ENCODE measurements at regions not wholly inside any gene's neighbourhood (a gene's known extent, or its start where the extent isn't known, plus 50 kb on each side); places are given as distances from the start of the nearest gene placed in this dataset.

- WGBS (ENCODE audit: low lambda C conversion rate) = 0% methylated on average over 2 of the region's 2 CpGs
- in situ Hi-C loops (cut with HindIII; ENCODE audit: extremely low pct_ligation_motif_present, low pct_unique_long_range_greater_than_20kb) = no loop called here
- no peak for ATAC-seq
- Histone ChIP-seq H3K36me3 (replicated peaks in 1 of 2; ENCODE audit: control insufficient read depth in 1 of 2, insufficient read depth in 2 of 2, low read length in 2 of 2) (no peaks in the 10 kb centered on the region), H3K9ac (ENCODE audit: insufficient read depth, low read depth, low read length) (no peak overlapping the region), H3K4me1 (ENCODE audit: insufficient read depth, low read length) (no peaks in the 10 kb centered on the region), H4K20me1 (ENCODE audit: insufficient read depth, low read length) (no peaks in the 10 kb centered on the region), H3K27me3 (ENCODE audit: control insufficient read depth in 1 of 2, insufficient read depth in 2 of 2, low read length in 2 of 2) (no peaks in the 10 kb centered on the region), H3K9me3 (ENCODE audit: low read length) (no peaks in the 10 kb centered on the region), H3K27ac (ENCODE audit: extremely low read length, insufficient read depth, low read length) (no peak overlapping the region), H3K4me2 (ENCODE audit: low read depth, low read length) (no peak overlapping the region), H3K79me2 (ENCODE audit: insufficient read depth, low read length) (no peaks in the 10 kb centered on the region), H2AFZ (ENCODE audit: low read length) (no peak overlapping the region), H3K4me3 (replicated peaks in 1 of 3; ENCODE audit: insufficient read depth in 1 of 3, low read depth in 2 of 3, low read length in 3 of 3) (no peak overlapping the region)
- no peak for DNase-seq (ENCODE audit: low spot score)
- ChIA-PET POLR2A (no interaction called here), CTCF (ENCODE audit: low intra/inter-chr PET ratio, low total read pairs) (no interaction called here)
- no peak for FAIRE-seq
- intact Hi-C loops (cut with micrococcal nuclease; ENCODE audit: unreplicated experiment) = no loop called here
- BruUV-seq (replicated peaks) = no TSS peak
- TF ChIP-seq DMAP1 (CRISPR knock-in tag; IDR thresholded peaks at IDR 0.05) = no peak
- TF ChIP-seq, protein P1, sequence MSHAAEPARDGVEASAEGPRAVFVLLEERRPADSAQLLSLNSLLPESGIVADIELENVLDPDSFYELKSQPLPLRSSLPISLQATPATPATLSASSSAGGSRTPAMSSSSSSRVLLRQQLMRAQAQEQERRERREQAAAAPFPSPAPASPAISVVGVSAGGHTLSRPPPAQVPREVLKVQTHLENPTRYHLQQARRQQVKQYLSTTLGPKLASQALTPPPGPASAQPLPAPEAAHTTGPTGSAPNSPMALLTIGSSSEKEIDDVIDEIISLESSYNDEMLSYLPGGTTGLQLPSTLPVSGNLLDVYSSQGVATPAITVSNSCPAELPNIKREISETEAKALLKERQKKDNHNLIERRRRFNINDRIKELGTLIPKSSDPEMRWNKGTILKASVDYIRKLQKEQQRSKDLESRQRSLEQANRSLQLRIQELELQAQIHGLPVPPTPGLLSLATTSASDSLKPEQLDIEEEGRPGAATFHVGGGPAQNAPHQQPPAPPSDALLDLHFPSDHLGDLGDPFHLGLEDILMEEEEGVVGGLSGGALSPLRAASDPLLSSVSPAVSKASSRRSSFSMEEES (CRISPR knock-in tag; IDR thresholded peaks at IDR 0.05) = no peak
- TF ChIP-seq, protein P2, sequence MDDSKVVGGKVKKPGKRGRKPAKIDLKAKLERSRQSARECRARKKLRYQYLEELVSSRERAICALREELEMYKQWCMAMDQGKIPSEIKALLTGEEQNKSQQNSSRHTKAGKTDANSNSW (CRISPR knock-in tag; IDR thresholded peaks at IDR 0.05; ENCODE audit: borderline replicate concordance) = no peak
- no peak for TF ChIP-seq NFAT5 (CRISPR knock-in tag; IDR thresholded peaks at IDR 0.05)
- TF ChIP-seq FOXM1 (CRISPR knock-in tag; IDR thresholded peaks at IDR 0.05) = no peak
- TF ChIP-seq, protein P3, sequence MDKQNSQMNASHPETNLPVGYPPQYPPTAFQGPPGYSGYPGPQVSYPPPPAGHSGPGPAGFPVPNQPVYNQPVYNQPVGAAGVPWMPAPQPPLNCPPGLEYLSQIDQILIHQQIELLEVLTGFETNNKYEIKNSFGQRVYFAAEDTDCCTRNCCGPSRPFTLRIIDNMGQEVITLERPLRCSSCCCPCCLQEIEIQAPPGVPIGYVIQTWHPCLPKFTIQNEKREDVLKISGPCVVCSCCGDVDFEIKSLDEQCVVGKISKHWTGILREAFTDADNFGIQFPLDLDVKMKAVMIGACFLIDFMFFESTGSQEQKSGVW (CRISPR knock-in tag; IDR thresholded peaks at IDR 0.05; ENCODE audit: borderline replicate concordance) = no peak
- no peak for TF ChIP-seq MTA3 (CRISPR knock-in tag; IDR thresholded peaks at IDR 0.05)
- TF ChIP-seq EHMT2 (IDR thresholded peaks at IDR 0.05; ENCODE audit: borderline replicate concordance, low read depth, low read length) = no peak
- TF ChIP-seq, protein P4, sequence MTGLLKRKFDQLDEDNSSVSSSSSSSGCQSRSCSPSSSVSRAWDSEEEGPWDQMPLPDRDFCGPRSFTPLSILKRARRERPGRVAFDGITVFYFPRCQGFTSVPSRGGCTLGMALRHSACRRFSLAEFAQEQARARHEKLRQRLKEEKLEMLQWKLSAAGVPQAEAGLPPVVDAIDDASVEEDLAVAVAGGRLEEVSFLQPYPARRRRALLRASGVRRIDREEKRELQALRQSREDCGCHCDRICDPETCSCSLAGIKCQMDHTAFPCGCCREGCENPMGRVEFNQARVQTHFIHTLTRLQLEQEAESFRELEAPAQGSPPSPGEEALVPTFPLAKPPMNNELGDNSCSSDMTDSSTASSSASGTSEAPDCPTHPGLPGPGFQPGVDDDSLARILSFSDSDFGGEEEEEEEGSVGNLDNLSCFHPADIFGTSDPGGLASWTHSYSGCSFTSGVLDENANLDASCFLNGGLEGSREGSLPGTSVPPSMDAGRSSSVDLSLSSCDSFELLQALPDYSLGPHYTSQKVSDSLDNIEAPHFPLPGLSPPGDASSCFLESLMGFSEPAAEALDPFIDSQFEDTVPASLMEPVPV (CRISPR knock-in tag; IDR thresholded peaks at IDR 0.05) = no peak
- no peak for TF ChIP-seq ZNF776 (CRISPR knock-in tag; IDR thresholded peaks at IDR 0.05)
- no peak for TF ChIP-seq BRD4 (CRISPR knock-in tag; IDR thresholded peaks at IDR 0.05)
- no peak for TF ChIP-seq CENPBD1 (CRISPR knock-in tag; IDR thresholded peaks at IDR 0.05; ENCODE audit: borderline replicate concordance, low read depth)
- no peak for TF ChIP-seq NR0B2 (CRISPR knock-in tag; IDR thresholded peaks at IDR 0.05)
- TF ChIP-seq SOX13 (IDR thresholded peaks at IDR 0.05) = no peak
- TF ChIP-seq SOX13 (CRISPR knock-in tag; conservative IDR thresholded peaks at IDR 0.05 in 1 of 2, IDR thresholded peaks at IDR 0.05 in 1 of 2) = no peak
Measured at GRCh38 chr18:45326505-45326904, 288.8 kb upstream of the SLC14A2 start.
